GM21576 (cell line): ENCODE measurements at regions not wholly inside any gene's neighbourhood (a gene's known extent, or its start where the extent isn't known, plus 50 kb on each side); places are given as distances from the start of the nearest gene placed in this dataset.

Experiments
- ATAC-seq: cut with Tn5 transposase; IDR thresholded peaks from one replicate; pipeline ENCODE4 v1.9.1; 2021; ENCODE audit warnings: mild to moderate bottlenecking, moderate library complexity; ENCODE audit not compliant: unreplicated experiment

DNA sequence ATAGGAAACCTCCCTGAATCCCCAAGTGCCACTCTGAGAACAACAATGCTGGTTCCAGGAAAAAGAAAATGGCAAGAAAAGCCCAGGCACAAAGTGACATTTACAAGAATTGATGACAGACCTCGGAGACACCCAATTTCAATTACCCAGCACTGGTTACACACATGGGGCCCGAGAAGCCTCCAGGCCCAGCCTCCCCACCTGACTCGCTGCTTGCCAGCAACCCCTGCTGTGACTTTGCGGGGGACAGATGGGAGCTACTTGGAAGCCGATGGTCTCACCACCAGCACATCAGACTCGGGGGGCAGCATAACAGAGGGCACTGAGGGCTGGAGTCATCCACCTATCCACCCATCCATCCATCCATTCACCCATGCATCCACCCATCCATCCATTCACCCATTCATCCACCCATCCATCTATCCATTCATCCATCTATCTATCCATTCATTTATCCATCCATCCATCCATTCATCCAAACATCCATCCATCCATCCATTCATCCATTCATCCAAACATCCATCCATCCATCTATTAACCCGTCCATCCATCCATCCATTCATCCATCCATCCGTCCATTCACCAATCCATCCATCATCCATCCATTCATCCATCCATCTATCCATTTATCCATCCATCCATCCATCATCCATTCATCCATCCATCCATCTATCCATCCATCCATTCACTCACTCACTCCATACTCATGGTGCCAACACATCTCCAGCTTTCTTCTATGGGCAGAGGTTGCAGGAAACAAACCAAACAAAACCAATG is 567.6 kb downstream of the BRD1 start:
- no peak for ATAC-seq

DNA sequence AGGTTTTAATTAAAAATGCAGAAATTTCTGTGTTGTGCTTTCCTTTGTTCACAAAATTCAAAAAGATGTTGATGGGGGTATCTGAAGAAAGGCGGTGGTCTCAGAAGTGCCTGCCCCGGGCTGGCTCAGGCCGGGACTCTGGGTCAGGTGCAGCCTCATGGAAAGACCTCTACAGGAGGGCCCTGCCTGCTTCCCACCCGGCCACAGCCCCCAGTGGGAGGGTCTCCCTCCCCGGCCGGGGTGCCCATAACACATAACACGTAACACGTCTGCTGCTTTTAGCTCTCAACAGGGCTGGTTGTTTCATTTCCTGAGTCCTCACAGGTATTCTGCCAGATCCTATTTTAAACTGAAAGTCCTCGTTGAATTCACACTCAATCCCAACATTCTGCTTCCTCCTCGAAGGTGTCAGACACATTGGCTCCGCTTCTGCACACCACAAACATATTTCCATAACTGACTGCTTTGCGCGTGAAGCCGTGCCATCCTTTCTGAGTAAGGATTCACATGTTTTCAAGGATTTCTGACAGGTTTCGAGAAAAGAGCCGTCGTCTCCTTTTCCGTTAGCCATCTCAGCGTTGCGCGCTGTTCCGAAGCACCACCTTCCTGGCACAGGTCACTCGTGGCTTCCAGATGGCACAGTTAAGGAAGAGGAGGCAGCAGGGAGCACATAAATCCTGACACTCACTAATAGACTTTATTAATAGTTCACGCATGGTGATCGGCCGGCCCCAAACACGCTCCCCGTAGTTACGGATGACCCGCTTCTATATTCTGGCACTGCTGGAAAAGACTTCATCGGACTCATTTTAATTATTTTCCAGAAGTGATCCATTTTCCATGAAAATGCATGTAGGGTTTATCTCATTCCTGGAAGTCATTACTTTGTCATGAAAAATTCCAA is 569.3 kb downstream of the BRD1 start:
- ATAC-seq: no peak

DNA sequence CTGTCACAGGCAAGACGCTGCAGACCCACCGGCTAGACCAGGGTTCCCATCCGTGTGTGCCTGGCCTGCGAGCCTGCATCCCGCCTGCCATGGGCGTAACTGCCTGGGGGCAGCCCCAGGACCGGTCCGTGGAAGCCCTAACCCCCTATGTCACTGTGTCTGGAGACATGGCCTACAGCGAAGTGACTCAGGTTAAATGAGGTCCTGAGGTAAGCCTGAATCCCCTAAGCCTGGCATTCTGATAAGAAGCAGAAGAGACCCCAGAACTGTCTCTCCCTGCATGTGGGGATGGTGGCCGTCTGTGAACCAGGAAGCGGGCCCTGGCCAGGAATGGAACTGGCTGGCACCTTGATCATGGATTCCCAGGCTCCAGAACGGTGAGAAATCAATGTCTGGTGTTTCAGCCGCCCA is 570.1 kb downstream of the BRD1 start:
- no peak for ATAC-seq

DNA sequence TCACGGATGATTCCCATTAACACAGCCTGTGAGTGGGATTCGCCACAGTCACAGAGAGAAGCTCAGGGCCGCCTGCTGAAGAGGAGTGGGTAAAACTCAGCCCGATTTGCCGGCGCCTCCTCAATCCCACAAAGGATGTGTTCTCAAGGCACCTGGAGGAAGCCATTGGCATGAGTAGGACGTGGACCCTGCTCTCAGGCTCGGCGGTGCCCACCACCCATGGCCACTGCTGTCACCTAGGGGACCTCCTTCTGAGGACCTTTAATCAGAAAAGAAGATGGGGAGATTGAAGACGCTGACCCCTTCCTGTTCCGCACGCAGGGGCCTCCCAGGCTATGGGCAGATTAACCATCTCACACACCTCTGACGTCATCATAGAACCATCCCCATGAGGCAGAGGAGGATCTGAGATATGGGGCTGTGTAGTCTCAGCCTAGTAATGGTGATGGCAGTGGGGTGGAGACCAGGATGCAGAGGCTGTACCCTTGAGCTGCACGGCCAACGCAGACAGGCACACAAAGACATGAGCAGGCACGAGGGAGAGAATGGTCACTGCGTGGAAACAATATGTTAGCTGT is 571.8 kb downstream of the BRD1 start:
- no peak for ATAC-seq

DNA sequence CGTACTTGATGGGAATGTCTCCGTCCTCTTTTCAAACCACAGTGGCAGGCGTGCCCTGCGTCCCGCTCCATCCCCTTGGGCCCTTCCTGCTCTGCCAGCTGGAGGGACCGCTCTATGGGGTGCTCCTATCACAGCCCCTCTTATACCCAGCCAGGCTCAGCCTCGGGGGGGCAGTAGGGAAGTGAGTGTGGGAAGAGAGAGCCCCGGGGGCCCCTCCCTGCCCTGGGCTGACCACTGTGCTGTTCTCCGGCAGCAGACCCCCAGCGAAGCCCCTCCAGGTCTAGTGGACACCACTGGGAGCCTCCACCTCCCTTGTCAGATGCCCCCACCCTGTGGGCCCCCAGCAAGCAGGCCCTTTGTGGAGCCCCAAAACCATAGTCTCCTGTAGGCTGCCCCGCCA is 572.5 kb downstream of the BRD1 start:
- no peak for ATAC-seq

DNA sequence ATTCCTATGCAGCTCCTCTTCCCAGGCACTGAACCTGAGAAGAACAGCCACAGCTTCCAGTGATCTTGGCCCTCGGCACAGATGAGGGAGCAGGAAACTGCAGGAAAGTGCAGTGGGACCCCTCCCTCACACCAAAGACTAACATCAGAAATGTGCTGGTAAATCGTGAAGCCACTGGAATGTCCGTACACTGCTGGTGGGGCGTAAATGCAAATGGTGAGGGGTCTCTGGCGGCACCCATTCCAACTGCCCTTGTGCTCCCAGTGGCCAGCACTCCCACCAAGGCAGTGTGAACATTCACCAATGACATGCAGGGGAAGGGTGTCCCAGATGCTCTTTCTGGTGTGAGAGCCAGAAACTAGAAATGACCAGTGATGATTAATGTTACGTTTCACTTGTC is 574.0 kb downstream of the BRD1 start:
- no peak for ATAC-seq

DNA sequence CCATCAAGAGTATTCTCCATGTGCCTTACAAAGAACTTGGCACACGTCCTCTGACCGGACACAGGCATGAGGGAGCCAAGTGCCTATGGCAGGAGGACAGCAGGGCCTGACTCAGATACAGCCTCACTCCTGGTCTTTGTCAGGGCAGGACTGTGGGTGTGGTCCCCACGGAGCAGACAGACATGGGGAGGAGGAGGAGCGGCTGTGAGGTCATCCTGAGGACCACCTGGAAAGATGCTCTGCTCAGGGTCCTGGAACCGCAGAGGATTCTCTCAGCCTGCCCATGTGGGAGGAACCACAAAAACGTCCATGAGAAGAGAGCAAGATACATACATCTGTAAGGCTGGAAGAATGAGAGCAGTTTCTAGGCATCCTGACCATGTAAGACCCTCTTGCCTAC is 576.3 kb downstream of the BRD1 start:
- no peak for ATAC-seq

DNA sequence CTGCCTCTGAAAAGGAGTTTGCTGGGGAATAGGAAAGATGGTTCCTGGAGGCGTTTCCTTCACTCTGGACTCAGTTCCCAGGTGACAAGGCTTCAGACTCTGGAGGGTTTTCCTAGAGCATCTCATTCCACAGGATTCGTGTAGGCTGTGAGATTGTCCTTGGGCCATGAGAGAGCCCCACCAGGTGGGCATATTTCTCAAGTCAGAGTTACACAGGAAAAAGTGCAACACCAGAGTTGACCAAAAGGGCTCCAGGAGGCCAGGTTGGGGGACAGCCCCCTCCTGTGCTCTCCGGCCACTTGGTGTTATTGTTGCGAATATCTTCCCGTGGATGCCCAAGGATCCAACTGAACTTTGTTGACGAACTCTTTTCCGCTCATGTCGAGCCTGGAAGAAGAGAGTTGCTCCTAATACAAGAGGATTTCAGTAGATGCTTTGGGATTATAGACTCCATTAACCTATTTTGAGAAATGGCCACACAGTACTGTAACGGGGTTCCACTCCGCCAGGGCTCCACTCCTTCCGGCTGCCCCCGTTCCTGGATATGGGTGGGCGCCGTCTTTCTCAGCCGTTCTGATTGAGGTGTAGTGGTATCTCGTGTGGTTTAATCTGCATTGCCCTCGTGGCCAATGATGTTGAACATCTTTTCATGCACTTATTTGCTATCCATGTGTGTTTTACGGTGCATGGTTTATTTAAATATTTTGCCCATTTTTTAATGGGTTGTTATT is 580.3 kb downstream of the BRD1 start:
- ATAC-seq: no peak

DNA sequence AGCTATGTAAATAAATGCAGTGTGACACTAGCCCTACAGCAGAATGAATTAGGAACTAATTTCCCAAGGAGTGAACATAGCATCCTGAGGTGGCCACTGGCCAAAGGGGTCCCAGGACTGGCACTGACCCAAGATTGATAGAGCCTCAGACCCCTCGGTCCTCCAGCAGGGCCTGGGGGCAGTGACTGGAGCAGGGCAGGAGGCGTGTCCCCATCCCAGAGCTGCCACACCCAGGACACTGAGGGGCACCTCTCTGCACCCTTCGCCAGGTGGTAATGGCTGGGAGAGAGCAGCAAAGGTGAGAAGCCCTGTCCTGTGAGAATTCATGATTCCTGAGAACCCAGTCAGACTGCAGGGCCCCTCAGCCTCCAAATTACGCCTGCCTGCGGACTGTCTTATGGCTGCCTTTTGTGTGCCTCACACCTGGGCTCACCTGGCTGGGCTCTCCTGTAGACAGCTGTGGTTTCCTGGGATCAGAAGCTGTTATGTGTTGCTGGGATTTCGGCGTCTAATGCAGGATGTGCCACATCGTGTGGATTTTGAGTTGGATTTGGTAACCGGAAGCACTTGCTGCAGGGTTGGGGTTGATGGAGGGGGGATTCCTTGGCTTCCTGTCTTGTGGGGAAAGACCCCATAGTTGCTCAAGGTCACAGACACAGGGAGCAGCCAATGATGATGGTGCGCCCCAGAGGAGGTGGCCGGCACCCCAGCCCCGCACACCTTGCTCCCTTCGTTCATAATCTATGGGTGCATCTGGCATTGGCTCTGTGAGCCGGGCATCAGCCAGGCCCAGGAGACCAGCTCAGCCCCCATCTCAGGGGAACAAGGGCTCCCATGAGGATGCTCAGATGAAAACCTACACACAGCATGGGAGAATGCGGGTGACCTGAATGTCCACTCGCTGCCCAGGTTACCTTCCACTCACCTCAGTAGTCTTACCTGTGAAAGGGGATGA is 582.9 kb downstream of the BRD1 start:
- no peak for ATAC-seq

DNA sequence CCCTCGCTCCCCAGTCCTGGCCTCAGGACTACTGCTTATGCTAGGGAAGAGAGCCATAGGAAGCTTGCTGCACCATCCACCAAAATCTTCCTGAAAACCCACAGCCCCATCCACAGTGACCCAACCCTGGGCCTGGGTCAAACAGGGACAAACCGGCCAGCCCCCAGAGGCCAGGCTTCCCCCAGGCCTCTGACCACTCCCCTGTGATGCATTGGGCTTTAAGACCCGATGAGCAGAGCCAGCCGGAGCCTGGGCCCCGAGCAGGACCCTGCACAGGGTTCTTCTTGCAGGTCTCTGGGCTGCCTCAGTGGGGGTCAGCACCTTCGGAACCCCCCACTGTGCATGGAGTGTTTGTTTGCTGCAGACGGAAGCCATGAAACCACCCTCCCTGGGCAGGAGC is 583.7 kb downstream of the BRD1 start:
- no peak for ATAC-seq

DNA sequence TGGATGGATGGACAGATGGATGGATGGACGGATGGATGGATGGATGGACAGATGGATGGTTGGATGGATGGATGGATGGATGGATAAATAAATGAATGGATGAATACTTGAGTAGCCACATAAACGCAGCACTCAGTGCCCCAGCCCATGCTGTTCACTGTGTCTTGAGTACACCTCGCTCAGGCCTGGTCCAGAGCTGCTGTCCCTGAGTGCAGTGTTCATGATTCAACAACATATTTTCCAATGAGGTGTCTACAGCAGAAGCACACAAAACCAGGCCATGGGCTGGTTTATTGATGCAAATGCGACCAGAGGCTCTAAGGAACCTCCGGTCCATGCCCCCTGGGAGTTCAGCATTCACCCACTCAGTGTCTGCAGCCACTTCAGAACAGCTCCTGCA is 584.3 kb downstream of the BRD1 start:
- no peak for ATAC-seq

DNA sequence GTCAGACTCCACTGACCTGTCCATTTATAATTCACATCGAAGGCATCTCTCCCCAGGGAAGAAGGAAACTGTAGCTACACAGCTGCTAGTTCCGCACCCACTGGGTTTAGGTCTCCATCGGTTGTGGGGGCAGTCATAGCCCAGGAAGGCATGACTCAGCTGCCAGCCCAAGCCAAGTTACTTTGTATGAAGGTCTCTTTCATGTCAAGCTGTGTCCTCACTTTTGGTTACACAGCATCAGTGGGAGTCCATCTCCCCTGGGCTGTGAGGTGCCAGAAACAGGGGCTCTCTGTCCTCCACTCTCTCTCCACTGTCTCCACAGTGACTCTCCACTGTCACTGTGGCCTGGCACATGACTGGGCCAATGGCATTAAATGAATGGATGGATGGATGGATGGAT is 585.2 kb downstream of the BRD1 start:
- no peak for ATAC-seq

DNA sequence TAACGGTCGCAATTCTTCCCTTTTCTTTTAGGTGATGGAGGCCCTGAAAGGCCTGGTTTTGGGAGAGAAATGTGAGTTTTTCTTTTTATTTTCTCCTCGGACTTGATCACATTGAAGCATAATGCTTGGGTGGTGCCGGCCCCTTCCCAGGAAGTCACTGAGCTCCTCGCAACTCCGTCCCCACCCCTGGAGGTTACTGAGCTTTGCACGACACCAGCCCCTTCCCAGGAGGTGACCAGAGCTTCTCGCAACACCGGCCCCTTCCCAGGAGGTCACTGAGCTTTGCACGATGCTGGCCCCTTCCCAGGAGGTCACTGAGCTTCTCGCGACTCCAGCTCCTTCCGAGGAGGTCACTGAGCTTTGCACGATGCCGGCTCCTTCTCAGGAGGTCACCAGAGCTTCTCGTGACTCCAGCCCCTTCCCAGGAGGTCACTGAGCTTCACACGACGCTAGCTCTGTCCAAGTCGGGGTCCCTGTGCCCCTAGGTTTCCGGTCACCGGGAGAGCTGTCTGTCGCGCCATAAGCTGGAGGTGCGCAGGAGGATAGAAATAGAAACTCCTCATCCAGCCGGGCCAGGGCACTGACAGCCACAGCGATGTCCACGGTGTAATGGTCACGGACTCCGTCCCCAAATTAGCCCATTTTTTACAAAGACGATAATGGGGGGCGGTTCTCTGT is 586.4 kb downstream of the BRD1 start:
- ATAC-seq: no peak

DNA sequence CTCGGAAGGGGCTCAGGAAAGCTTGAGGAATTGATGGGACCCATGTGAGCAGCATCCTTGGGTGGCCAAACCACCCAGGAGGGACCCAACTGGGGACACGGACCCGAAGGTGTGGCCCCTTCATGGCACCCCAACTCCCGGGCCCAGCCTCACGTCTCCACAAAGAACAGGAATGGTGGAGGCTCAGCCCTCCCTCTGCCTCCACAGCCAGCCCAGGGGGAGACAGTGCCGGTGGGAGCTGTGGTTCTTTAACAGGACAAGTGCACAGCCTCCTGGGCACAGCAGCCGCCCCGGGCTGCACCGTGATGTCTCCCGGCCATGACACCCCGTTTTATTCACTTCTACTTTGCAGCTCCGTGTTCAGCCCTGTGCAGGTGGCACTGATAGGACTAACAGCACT is 587.2 kb downstream of the BRD1 start:
- ATAC-seq: no peak

DNA sequence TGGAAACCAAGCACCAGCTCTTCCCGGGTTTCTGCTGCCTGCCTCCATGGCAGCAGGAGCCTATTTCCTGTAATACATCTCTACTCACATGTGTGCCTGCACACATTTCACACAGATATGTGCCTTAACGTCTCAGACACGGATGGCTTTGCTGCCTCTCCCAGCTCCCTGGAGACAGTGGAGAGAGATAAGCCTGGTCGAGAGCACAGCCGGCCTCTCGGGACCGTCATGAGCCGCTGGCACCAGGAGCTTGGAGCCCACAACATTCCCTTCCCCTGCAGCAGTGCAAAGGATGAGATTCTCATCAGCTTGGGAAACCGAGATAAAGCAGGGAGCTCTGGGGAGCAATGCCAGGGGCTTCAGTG is 587.7 kb downstream of the BRD1 start:
- ATAC-seq: no peak

DNA sequence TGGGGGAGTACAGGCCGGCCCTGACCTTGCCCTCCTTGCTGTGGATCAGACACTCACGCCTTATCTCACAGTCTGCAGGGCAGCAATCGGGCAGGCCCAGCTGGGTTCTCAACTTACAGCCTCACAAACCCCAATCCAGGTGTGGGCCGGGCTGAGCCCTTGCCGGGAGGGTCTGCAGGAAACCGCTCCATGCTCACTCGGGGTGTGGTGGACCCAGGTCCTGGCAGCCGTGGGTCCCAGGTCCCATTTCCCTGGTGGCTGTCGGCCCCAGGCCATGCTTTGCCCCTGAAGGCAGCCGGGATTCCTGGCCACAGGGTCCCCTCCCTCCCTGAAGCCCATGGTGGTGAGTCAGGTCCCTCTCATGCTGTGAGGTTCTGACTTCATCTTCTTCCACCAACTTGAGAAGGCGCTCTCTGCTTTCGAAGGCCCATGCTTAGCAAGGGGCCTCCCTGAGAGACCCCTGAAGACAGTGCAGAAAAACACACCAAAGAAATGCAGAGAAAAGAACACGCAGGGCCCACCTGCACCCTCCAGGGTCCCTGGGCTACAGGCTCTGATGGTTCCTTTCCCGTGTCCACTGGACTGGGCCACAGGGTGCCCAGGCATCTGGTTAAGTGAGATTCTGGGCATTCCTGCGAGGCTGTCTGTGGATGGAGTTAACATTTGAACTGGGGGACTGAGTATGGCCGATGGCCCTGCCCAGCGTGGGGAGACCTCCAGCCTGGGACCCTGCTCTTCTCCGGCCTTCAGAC is 588.2 kb downstream of the BRD1 start:
- ATAC-seq: no peak

DNA sequence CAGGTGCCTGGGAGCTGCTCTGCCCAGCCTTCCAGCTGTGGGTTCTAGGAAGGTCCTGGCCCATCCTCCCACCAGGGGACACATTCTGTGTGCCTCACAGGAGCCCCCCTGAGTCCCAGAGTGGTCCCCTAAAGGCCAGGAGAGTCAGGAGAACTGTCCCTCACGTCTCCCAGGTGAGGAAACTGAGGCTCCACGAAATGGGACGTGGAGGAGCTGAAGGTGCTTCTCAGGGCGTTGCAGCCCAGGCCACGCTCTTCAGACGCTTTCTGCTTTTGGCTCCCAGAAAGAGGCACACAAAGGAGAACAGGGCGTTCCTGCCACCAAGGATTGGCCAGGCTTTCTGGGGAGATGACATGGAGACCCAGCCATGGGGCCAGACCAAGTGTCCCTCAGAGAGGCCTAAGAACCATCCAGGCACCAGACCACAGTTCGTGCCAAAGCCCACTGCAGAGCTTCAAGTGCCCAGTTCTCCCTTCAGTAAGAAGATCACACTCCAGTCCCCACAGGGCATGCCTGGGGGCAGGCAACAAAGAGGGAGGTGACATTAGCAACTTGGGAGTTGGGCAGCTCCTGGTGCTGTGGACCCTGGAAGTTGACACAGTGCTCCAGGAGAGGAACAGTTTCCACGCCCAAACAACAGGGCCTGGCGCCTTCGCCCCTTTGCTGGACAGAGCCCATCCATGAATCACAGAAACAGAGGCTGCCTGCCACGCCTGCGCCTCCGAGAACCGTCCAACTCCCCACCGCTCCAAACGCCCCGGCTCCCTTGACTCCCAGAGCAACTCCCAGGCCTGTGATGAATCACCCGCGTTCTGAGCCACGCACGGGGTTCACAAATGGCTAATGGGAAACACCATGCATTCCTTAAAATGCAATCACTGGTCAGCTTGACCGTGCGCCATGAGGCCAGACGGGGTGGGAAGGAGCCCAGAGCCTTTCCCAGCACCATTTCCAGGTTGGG is 589.2 kb downstream of the BRD1 start:
- no peak for ATAC-seq

DNA sequence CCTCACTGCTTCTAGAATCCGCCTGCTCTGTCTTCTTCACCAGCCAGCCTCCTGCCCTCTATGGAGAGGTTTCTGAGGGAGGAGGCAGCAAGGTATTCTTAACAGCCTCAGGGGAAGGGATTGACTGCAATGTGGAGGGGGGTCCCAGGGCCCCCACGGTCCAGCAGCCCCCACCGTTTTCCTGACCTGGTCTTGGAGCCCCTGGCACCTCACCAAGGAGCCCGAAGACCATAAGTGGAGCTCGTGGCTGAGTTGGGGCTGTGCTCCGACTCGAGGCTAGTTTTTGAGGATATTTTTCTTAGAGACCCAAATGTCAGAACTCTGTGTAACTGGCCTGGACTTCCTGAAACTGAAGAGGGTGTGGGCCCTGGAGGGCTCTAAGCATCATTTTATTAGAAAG is 590.0 kb downstream of the BRD1 start:
- ATAC-seq: no peak
